Amniotic epithelial cell (primary cell): ENCODE measurements at regions not wholly inside any gene's neighbourhood (a gene's known extent, or its start where the extent isn't known, plus 50 kb on each side); places are given as distances from the start of the nearest gene placed in this dataset.

Experiments
- DNase-seq: peaks from one replicate; pipeline ENCODE4 v3.0.0-alpha.2; 2010; ENCODE audit warnings: low read depth

DNA sequence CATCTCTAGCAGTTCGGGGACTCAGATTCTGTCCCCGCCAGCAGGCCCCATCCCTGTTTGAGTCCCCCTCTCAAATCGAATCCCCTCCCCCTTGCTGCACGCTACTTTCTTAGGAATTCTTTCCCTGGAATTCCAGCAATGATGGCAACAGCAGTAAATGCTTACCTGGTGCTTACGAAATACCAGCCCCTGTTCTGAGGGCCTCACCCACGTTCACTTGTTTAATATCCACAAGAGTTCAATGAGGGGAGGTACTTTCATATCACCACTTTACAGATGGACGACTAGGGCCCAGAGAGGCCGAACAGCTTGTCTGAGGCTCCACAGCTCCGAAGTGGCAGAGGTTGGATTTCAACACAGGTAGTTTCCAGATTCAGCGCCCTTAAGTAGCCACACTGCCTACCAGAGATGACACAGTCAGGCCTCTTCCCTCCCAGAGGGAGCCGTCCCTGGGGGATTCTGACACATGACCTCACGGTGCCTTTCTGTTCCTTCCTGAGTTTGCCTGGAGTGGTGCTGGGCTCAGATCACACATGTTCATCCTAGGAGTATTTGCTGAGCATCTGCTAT lies 120.7 kb upstream of the GSE1 start:
- no peak for DNase-seq

- no peak for DNase-seq
Measured at GRCh38 chr16:85494315-85494714, 118.8 kb upstream of the GSE1 start.

DNA sequence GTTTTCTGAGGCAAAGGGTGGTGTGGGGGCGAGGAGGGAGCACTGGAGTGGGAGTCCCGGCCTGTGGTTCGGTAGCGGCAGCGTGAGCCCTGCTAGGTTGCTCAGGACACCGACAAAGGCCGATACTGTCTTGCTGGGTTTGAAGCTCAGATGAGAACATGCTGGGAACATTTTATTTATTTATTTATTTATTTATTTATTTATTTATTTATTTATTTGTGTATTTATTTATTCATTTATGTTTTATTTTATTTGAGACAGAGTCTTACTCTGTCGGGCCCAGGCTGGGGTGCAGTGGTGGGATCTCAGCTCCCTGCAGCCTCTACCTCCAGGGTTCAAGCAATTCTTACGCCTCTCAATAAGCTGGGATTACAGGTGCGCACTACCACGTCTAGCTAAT lies 117.9 kb upstream of the GSE1 start:
- no peak for DNase-seq

DNA sequence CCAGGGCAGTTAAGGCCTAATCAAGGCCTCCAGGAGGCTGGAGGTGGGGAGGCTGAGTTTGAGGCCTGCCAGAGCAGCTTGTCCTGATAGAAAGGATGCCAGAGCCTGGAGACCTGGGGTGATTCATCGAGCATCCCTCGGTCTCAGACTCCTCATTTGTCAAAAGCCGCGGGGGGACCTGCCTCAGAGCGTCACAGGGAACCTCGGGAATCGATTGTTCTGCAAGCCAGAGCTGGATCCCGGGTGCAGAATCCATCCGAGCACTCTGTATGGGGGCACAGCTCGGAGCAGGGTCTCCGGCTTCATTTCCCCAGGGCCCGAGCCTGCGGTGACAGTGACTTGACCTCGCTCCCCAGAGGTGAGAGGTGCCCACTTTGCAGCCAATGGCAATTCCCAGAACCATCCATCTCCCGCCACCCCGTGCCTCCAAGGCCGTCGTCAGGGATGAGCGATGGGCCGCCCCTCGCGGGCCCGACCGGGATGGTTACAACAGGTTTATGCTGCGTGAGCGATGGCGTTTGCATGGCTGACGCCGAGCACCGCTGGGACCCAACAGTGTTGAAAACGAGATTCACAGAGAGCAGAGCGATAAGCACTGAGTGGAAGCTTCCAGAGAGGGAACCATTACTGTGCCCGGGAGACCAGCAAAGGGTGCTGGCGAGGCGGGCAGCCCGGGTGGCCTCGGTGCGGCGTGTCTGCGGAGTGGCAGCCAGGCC lies 117.1 kb upstream of the GSE1 start:
- no peak for DNase-seq

GRCh38 chr16:85497622-85498314 lies 115.4 kb upstream of the GSE1 start:
- DNase-seq = no peak

GRCh38 chr16:85498607-85499006 lies 114.5 kb upstream of the GSE1 start:
- no peak for DNase-seq

DNA sequence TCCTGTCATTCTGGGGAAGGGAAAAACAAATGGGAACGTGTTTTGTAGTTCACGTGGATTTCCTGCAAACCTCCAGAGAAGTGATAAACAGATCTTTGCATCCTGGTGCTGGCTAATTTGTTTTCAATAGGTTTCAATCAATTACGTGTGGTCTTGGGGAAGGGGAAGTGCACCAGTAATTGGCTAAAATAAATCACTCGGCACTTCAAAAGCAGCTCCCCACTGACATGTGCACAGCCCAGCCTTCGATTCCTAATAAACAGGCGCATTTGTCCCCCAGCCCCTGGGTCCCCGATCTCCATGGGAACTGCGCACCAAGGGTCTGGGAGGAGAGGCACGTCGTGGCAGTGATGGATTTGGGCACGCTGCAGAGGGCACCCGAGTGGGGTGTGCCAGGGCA lies 112.9 kb upstream of the GSE1 start:
- no peak for DNase-seq

DNA sequence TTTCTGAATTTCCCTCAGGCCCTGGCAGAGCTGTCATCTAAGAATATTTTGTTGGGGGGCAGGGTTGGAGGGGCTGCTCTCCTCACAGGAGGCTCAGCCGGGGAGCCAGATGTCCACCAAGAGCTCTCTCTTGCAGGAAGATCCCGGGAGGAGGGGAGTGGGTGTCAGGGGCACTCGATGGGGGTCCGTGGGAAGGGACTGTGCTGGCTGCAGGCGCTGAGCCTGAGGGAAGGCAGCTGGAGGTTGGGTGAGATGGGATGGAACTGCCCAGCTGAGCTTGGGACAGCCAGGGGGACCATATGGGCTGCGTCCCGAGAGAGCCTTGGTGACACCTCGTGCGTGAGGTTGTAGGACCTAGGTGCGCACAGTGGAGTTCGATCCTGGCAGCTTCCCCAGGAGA lies 111.2 kb upstream of the GSE1 start:
- DNase-seq = no peak

DNA sequence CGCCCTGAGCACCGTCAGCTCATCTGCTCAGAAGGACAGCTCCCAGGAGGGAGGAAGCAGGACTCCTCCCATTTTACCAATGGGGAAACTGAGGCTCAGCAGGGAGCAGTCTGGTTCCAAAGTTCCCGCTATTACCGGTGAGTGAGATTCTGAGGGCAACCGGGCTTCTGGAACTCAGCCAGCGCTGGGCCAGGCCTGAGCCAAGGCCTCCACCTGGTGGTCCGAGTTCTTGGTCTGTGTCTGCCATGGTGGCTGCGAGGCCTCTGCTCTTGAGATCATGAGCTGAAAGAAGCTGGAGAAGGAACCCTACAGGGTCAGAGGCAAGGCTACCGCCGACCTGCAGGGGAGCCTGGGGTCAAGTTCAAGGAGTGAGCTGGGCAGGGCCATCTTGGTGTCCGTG lies 110.8 kb upstream of the GSE1 start:
- no peak for DNase-seq

DNA sequence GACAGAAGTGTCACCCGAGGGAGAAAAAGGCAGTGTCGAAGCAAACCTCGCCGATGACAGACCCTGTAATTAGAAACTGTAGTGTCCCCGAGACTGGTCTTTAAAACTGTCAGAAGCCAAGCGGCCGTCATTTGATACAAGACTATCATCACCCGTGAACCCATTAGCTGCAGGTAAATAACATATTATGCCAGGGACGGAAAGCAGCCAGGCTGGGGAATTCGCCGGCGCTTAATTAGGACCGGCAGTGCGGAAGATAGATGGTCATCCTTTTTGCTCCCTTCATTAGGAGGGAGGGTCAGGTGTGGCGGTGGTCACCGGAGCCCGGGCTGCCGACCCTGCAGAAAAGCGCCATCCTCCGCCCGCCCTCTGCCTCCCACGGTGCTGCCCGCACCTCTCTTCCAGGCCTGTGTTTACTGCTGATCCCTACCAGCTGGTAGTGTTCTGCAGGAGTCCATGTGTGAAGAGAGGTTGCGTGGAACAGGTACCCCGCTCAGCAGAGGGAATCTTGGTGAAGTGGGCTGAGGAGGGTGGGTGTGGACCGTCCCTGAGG lies 109.4 kb upstream of the GSE1 start:
- no peak for DNase-seq

- DNase-seq = no peak
Measured at GRCh38 chr16:85504242-85504641, 108.9 kb upstream of the GSE1 start.

DNA sequence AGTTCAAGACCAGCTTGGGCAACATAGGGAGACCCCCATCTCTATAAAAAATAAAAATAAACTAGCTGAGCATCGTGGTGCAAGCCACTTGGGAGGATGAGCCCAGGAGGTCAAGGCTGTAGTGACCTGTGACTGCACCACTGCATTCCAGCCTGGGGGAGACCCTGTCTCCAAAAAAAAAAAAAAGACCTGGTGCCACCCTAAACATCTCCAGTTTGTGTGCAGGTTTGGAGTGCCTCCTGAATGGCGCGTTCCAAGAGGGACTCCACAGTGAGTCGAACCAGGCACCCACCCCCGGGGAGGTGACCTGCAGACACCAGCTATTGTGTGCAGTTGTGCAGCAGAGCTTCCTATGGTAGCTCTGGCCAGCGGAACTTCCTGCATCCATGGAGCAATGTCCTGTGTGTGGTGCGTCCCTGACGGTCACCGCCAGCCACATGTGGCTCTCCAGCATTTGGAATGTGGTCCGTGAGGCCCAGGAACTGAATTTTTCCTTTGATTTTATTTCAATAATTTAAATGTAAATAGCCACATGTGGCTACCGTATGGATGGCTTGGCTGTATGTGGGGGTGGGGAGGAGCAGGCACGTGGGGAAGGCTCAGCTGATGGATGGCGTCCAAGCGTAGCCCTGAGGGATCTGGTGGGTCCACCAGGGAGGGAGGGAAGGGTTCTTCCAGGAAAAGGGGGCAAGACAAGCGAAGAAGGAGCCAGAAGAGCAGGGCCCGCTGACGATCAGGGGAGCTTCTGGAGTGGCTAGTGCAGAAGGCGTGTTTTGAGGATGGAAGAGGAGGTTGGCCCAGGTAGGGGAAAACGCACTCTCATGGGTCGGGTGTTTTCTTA lies 107.1 kb upstream of the GSE1 start:
- no peak for DNase-seq

- DNase-seq = no peak
Measured at GRCh38 chr16:85506635-85506911, 106.5 kb upstream of the GSE1 start.

DNA sequence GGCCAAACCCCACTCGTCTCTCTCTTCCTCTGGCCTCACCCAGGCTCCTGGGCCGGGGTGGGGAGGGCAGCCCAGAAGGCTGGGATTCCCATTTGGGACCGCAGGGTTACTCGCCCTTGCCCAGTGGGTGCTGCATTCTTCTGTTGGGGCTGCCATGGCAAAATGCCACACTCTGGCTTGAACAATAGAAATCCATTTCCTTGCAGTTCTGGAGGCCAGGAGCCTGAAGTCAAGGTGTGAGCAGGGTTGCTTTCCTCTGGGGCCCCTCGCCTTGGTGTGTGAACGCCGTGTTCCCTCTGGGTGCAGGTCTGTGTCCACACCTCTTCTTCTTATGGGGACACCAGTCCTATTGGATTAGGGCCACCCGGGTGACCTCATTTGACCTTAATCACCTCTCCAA lies 105.8 kb upstream of the GSE1 start:
- DNase-seq = no peak

DNA sequence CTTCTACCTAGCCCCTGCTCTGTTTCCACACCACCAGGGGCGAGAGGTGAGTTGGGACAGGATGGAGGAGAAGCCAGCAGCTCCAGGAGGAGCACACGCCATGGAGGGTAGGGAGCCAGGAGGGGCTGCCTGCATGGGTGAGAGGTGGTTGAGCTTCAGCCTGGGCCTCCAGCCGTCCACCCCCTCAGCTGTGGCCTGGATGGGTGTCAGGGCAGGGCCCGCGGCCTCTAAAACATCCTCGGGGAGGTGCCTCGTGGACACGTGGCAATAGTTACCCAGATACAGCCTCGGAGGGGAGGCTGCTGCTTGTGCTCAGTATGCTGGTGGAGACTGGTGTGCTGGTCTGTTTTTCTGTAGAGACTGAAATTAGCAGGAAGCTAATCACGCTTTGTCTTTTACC lies 104.7 kb upstream of the GSE1 start:
- DNase-seq = no peak

DNA sequence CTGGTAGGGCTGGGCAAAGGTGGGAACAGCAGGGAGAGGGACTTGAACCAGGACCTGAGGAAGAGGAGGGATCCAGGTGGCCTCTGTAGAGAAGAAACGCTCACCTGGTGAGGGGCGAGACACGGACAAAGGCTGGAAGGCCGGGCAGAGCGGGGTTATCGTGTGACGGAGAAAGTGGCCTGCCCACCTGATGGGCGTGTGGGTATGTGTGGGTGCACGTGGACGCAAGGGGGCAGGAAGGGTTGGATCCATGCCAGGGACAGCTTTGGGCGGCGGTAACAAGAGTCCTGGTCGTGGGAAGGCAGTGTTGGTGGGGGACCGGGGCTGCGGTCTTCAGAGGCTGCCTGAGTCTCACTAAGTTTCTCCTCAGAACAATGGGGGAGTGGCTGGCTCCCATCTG lies 104.1 kb upstream of the GSE1 start:
- no peak for DNase-seq

DNA sequence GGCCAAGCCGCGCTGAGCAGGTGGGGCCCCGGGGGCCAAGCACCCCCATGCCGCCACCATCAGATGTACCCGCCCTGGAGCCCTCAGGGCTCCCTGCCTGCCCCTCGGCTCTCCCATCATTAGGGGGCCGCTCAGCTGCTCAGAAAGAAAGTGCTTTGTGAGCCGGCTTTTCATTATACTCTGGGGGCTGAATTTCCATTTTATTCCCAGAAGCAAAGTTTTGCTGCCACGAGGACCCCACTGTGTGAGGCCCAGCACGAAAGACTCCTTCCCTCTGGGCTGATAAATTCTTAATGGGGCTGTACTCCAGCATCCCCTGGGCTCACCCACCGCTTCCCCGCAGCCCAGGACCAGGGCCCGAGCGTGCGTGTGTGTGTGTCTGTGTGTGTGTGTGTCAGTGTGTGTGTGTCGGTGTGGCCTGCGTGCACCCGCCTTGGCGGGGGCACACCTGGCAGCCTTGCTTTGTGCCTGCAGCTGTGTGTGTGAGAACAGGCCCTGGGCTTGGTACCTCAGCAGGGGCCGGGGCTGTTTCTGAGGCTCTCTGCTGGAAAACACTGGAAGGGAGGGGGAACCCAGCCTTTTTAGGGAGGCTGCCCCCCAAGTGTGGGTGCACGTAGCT lies 103.0 kb upstream of the GSE1 start:
- no peak for DNase-seq

- DNase-seq = no peak
Measured at GRCh38 chr16:85511938-85512807, 100.9 kb upstream of the GSE1 start.

DNA sequence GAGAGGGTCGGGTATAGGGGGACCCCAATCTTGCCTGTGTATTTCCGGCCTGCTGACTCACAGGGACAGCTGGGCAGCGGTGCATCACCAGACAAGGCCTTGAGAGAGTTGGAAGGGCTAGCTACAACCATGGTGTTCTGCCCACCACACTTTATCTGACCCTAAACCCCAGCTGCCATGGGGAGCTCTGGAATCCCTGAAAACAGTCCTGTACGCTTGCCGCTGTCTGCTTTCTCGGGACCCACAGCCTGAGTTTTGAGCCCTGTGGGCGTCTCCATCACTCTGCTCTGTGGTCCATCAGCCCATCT lies 100.4 kb upstream of the GSE1 start:
- DNase-seq = peak; percentile 49

DNA sequence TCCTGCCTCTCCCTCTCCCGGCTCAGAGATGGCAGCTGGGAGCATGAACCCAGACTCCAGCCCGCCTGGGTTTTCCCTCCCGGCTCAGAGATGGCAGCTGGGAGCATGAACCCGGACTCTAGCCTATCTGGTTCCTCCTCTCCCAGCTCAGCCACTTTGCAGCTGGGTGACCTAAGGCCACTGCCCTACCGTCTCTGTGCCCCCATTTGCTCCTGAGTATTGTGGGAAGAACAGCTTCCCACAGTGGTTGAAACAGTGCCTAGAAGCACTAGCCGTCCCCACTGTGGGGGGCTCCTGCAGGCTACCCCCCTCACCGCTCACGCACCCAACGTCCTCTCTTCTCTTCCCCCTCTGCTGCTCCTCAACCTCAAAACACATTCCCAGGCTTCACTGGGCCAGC lies 99.9 kb upstream of the GSE1 start:
- no peak for DNase-seq

DNA sequence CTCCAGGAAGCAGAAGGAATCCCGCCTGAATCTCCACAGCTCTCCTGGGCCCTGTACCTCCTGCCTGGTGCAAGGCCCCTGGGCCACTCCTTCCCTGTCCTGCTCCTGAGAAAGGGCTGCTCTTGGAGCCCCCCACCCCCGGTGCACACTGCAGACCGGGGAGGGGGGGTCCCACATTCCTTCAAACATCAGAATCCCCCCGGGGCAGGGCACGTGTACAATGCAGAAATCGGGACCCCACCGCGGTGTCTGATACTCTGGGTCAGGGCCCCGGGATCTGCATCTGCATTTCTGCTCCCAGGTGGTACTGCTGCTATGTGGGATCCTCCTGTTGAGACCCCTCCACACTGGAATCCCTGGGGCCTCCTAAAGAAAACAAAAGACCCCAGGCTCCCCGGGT lies 99.5 kb upstream of the GSE1 start:
- DNase-seq = no peak

DNA sequence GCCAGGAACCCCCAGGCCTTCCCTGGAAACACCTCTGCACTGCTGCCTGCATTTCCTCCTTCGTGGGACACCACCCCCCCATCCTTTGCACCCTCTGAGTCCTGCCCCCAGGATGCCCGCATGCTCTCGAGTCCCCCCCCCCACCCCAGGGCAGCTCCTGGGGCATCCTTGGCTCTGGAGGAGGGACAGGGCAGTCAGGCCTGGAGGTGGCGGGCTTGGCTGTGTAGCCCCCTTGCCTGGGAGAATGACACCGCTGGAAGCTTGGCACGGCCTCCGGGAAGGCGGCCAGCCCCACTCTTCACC lies 98.9 kb upstream of the GSE1 start:
- no peak for DNase-seq
